NB4 (cell line): ENCODE measurements at regions not wholly inside any gene's neighbourhood (a gene's known extent, or its start where the extent isn't known, plus 50 kb on each side); places are given as distances from the start of the nearest gene placed in this dataset.

Experiments used
- DNase-seq: peaks from one replicate; pipeline ENCODE4 v3.0.0; 2010; ENCODE audit warnings: low read depth
- H3K4me3 ChIP-seq: one replicate; pipeline ENCODE4 v1.5.1; 2011; ENCODE audit warnings: mild to moderate bottlenecking, low read depth, low read length, moderate library complexity
- MYC ChIP-seq: IDR thresholded peaks from 2 replicates; pipeline ENCODE4 v1.6.1; 2011; ENCODE audit warnings: low read depth, low read length
- POLR2A ChIP-seq: IDR thresholded peaks from 2 replicates; pipeline ENCODE4 v1.6.1; 2011; ENCODE audit warnings: mild to moderate bottlenecking; ENCODE audit not compliant: insufficient read length; ENCODE audit errors: extremely low read depth
- TF ChIP-seq, protein P1 (sequence below): IDR thresholded peaks from one replicate; pipeline ENCODE4 v1.5.1; 2012; ENCODE audit warnings: low read depth, low read length
- TF ChIP-seq, protein P2 (sequence below): IDR thresholded peaks from 2 replicates; pipeline ENCODE4 v1.6.1; 2011; ENCODE audit warnings: low read depth, low read length

DNA sequence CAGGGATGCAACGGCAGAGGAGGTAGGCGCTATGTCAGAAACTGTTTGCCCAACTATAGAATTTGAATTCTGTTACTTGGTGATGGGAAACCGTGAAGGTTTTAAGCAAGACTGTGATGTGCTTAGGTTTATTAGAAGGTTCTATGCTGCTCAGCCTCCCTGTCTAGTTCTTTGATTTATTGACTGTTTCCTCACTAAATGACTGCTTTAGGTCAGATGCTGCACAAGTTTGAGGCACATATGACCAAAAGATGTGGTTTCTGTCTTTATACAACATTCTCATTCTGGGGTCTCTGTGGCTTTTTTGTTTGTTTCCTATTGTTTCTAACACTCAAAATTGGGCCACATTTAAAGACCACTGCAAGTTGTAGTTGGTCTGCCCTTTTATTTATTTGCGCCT, 323.0 kb upstream of the OBI1 start:
- H3K4me3 ChIP-seq, result no peak overlapping the region
- no peak for DNase-seq
- TF ChIP-seq, protein P1, sequence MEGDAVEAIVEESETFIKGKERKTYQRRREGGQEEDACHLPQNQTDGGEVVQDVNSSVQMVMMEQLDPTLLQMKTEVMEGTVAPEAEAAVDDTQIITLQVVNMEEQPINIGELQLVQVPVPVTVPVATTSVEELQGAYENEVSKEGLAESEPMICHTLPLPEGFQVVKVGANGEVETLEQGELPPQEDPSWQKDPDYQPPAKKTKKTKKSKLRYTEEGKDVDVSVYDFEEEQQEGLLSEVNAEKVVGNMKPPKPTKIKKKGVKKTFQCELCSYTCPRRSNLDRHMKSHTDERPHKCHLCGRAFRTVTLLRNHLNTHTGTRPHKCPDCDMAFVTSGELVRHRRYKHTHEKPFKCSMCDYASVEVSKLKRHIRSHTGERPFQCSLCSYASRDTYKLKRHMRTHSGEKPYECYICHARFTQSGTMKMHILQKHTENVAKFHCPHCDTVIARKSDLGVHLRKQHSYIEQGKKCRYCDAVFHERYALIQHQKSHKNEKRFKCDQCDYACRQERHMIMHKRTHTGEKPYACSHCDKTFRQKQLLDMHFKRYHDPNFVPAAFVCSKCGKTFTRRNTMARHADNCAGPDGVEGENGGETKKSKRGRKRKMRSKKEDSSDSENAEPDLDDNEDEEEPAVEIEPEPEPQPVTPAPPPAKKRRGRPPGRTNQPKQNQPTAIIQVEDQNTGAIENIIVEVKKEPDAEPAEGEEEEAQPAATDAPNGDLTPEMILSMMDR, result no peak
- TF ChIP-seq MYC (no peak), POLR2A (no peak)
- TF ChIP-seq, protein P2, sequence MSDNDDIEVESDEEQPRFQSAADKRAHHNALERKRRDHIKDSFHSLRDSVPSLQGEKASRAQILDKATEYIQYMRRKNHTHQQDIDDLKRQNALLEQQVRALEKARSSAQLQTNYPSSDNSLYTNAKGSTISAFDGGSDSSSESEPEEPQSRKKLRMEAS, result no peak

DNA sequence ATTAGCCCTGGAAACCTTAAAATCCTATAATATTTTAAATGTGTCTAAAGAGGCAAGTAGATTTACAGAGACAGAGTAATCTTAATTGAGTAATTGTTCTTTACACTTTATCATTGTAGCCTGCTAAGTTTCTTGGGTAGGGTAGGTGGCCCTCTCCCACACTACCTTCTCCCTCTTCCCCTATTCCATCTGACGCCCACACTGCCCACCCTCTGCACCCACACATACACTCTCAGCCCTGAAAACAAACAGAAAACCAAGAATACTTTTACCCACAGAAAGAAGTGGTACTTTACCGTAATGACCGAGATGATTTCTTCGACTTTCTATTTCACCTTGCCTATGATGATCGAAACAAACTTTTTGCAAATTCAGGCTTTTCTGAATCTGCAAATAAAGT, 320.4 kb upstream of the OBI1 start:
- no peak overlapping the region for H3K4me3 ChIP-seq
- TF ChIP-seq POLR2A (no peak), MYC (no peak)
- TF ChIP-seq, protein P2, result no peak
- TF ChIP-seq, protein P1, result no peak
- DNase-seq, result no peak

DNA sequence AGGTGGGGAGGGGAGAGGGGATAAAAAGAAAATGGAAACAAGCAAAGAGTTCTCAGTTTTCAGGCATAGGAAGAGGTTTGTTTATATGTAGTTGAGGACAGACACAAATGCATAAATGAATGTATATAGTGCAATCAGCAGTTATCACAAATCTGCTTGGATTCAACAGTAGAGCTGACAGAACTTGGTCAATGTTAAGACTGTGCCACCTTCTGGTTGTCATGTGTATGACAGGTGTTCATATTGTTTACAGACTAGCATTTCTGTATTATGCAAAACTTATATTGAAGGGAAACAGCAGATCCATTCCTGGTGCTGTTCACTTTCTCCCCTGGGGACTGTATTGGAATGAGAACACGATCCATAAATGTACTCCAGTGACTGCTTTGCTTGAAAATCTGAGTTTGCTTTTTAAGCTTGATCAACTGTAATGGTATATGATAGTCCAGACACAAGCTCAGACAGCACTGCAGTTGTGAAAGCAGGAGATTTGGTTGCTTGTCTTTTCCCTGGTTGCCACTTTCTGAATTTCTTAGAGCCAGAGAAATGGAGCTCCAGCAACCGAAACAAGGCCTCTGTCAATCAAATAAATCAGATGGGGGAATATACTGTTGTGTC, 319.5 kb upstream of the OBI1 start:
- peak; percentile 73 for DNase-seq
- TF ChIP-seq POLR2A (no peak), MYC (peak; percentile 49; the same call in 1 of the 2 replicates)
- TF ChIP-seq, protein P1, result peak; percentile 52
- TF ChIP-seq, protein P2, result peak; percentile 88
- H3K4me3 ChIP-seq, result no peak overlapping the region

DNA sequence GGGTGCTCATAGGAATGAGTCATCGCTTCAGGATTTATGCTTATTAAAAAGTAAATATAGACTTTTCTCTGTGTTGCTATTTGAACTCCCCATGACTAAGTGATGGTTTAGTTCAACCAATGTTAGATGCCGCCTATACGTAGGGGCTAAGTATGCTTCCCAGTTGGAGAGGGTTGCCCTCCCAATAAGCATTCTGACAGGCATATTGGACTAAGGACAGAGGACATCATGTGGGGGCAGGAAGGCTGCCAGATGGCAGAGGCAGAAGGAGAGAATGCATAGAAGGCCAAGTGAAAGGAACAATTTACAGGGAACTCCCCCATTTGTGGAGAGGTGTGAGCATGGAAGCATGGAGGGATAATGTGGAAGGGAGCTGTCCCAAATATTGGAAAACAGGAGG, 318.4 kb upstream of the OBI1 start:
- TF ChIP-seq MYC, result no peak
- TF ChIP-seq, protein P2, result no peak
- no peak for TF ChIP-seq POLR2A
- TF ChIP-seq, protein P1, result no peak
- H3K4me3 ChIP-seq, result no peak overlapping the region
- no peak for DNase-seq

DNA sequence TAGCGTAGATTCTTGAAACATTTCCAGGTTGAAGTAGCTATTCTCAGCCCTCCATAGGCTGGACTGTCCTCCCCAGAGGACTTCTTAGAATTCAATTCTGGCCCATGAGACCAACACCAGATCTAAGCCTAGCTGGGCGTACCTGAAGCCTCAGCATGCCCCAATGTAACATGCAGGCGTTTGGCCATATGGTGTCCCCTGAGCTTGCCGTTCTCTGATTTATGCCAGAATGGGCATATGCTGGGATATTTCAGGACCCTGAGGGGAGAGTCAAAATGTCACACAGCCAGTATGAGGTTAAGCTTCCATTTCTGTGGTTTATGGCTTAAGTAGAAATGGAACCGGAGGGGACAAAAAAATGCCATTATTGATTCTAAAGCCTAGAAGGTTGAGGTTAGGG, 317.7 kb upstream of the OBI1 start:
- no peak for DNase-seq
- H3K4me3 ChIP-seq, result no peak overlapping the region
- TF ChIP-seq, protein P2, result no peak
- TF ChIP-seq, protein P1, result no peak
- no peak for TF ChIP-seq MYC
- TF ChIP-seq POLR2A, result no peak
